HL-60/S4 treated with retinoic acid at 250 ng/mL for 4 days and 3 days (cell line): ENCODE measurements at regions not wholly inside any gene's neighbourhood (a gene's known extent, or its start where the extent isn't known, plus 50 kb on each side); places are given as distances from the start of the nearest gene placed in this dataset.

ENCODE experiments used
- in situ Hi-C: fragments of 300-500 bp; cut with MboI; formaldehyde crosslinking; loops from 2 replicates; pipeline ENCODE4 v1.7.0; 2022; ENCODE audit warnings: low sequenced_read_pairs

DNA sequence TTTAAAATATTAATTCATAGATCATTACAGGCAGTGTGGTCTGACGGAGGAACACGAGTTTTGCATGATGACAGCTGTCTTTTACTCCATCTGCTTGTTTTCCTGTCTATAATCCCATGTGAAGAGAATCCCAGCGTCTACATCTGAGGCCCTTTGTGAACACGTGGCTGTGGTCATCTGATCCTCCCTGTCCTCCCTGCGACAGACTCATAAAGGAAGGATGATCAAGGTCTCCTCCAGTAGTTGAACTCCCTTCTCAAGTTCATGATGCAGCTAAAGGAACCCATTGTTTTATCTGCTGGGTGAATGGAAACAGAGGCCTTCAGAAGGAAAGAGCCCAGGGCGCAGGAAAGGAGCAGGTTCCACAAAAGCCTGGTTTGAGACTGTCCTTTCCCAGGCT lies 435.8 kb upstream of the JARID2 start:
- in situ Hi-C loops: no loop called here

DNA sequence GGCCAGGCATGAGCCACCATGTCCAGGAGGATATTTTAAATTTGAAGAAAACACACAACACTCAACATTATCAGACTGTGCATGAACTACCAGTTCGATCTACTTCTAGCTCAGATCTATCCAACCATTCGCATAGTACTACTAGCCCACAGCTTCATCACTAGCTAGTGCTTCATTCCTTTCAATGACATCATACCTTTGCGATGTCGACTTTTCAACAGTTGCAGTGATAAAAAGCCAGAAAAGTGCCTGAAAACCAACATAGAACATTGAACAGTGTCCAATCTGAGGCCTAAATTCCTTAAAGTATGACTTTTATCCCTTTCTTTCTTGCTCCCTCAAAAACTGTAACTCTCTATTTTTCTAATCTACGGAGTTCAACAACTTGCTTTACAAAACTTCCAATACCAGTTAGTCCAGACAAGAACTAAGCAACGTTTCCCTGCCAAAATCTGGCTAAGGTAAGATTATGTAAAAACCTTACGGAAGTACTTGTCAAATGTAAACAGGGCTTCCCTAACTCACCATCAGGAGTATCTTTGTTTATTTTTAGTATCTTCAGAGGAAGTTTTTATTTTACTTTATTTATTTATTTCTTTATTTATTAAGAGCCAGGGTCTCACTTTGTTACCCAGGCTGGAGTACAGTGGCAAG lies 434.0 kb upstream of the JARID2 start:
- in situ Hi-C loops: no loop called here

DNA sequence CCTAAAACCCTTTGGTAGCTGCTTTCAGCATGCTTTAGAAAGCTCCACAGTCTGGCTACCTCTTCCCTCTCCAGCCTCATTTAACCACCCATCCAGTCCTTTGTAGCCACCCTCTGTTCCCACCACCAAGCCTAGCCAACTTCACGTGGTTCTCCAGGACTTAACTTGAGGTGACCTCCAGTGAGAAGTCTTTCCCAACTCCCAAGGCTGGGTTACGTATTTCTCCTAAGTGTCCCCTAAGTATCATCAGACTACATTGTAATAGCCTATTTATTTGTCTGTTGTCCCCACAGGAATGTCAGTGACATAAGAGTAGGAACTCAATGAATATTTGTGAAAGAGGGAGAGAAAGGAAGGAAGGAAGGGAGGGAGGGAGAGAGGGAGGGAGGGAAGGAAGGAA lies 431.9 kb upstream of the JARID2 start:
- in situ Hi-C loops: no loop called here

DNA sequence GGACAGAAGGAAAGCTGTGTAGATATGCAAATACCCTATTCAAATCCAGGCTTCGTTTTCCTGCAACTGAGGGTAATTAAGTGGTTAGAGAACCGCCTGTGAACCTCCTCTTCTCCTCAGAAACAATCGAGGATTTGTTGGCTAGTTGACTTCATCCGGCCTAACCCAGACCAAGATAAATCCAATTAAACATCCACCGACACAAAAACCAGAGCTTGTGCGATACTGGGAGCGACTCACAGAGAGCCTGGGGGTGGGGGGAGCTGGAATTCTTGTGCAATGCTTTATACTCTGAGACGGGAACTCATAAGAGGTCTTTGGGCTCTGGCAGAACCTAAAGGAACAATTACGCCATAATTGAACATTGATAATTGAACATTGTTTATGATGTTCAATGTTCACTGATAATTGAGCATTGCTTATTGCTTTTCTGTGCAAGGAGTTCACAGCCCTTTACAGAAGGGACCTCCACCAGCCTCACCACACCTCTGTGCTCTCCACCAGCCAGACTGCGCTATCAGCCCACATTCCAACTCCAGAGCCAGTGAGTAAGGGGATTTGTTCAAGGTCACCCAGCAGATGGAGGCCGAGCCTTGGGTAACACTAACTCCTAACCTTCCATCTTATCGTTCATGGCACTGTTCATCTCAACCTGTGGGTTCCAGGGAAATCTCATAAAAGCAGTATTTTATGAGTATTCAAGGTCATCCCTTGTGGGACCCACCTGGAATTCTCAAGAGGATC lies 429.6 kb upstream of the JARID2 start:
- in situ Hi-C loops: no loop called here

DNA sequence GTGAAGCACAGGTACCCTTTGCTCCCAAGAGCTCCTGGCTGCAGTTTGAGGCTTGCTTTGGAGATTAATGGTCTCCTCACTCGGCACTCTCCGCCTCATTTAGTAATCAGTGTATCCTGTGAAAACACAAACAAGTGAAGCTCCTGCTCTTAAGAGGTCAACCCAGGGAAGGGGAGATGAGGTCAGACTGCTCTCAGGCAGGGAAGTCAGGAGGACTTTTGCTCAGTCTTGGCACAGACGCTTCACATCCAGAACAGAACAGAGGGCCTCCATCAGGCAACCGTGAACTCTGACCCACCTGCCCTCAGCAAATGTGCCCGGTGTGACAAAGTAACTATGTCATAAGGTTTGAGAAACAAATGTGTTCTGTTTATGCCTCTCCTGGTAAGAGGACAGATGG lies 428.8 kb upstream of the JARID2 start:
- in situ Hi-C loops: no loop called here

DNA sequence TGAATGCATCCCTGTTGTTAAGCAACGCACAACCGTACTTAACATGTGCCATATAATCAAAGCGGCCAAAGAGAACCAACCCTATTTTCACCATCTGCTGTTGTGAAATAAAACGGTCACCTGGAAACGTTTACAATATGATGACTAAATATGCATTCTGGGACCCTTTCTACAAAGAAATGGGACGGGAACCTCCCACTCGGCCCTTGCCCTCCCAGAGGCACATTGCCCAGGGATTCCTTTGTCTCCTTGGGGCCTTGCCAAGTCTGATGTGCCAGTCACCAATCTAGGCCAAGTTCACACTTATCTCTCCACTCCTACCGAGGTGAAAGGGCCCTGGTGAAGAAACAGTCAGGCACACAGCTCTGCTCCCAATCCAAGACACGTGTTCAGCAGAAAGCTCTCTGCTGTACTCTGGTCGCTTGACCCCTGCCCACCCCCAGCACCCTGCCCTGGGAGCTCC lies 427.4 kb upstream of the JARID2 start:
- in situ Hi-C loops: no loop called here

DNA sequence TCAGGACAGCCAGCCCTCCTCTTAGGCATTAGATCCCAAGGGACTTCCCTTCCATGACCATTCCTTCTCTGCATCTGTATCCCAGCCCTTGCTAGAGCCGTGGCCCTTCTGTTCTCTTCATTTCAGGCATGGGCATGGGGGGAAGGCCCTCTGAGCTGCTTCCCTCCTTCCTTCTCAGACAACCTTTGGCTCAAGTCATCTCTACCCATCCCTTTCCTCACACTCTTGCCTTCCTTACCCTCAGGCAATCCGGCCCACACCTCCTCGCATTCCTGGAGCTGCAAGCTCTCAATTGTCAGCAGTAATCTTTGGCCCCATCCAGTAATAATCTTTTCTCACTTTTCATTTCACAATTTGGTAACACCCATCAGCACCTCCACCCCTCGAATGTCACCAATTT lies 426.9 kb upstream of the JARID2 start:
- in situ Hi-C loops: no loop called here

DNA sequence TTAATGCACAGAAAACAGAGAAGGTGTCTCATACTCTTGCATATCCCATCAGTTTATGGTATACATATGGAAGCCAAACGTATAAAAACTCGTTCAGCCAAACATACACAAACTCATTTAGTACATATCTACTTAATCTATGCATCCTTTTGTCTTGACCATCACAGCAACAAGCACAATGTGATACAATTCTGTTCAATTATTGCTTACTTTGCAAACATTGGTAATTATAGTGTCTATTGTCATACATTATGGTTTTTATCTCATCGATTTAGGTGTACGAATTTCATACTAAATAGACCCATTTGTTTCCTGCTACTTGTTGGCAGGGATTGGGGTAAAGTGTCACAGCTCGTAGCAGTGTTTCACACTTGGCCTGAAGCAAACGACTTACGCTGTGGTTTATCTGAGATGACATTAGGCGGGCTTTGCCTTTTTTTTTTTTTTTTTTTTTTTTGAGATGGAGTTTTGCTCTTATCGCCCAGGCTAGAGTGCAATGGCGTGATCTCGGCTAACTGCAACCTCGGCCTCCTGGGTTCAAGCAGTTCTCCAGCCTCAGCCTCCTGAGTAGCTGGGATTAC lies 425.9 kb upstream of the JARID2 start:
- in situ Hi-C loops: no loop called here

DNA sequence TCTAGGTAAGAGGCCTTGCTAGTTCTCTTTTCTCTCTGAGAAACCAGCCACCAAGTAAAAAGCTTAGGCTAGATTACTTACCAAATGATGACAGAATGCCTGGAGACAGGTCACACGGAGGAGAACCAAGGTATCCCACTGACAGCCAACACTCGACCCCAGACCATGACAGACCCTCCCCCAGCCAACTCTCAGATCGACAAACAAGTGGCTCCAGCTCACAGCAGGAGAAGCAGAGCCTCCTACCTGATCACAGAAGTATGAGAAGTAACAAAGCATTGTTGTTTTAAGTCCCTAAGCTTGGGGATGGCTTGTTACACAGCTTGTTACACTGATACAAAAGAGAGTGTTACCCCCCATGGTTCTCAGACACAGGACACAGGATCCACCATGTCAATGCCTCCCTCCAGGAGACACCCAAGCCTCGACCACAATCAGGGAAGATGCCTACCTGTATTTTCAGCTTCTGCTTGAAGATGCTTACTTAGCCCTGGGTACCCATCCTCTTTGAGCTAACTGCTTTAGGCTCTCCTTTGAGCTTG lies 423.8 kb upstream of the JARID2 start:
- in situ Hi-C loops: no loop called here

DNA sequence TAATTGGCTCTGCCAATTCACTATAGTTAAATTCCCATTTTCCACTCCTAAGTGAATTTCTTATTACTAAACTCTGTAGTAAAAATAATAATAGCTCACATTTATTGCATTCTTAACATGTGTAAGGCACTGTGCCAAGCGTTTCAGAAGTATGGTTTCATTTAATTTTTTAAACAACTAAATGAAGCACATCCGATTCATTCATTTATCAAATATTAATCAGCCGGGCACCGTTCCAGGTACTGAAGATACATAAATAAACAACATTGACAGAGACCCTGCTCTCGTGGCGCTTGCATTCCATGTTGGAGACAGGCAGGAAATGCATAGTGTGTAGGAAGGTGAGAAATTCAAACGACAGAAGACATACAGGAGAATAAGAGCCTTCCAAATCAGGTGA lies 423.2 kb upstream of the JARID2 start:
- in situ Hi-C loops: no loop called here

DNA sequence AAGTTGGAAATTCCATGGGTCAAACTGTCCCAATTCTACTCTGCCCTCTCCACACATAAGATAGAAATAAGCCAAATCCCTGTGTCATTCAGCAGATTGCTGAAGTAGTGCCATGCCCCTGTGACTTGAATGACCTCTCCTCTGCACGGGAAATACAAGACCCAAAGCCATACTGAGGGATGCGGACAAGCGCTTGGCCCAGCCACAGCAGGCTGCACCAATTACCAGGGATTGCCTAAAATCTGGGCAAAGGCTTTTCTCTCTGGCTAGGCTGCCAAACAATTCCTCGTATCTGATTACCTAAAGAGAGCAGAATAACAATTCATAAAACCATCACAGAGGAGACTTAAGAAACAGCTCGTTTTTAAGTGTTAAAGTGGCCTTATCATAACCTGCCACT lies 421.8 kb upstream of the JARID2 start:
- in situ Hi-C loops: no loop called here

DNA sequence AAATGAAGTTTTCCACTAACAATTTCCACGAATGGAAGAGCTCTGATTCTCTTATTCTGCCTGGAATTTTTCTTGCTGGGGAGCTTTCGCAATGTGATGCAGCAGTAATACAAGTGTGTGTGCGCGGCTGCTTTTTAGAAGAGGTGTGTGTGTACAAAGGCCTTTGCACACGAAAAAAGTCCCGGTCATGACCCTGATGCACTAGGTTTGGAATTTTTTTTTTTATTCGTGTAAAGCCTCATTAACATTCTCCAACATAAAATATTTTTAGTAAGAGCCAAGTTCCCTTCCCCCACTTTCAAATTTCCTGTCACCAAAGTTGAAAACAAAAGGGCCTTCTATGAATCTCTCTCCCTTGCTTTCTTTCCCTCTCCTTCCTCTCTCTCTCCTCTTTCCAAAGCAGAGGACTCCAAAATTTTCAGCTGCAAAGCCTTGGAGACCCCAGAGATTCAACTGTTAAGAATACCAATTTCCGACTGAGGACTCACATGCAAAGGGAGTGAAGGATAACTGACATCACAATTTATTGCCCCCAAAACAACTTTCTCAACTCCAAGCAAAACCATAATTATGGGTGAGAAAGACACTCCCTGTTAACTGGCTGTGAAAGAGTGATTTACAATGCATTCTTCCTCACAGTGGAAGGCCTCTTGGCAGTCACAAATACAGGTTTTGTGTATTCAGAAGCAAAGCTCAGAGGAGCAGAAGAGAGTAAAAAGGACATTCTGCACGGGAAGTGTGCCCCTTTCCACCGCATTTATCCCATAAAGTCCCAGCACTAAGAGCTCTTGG lies 421.2 kb upstream of the JARID2 start:
- in situ Hi-C loops: no loop called here

DNA sequence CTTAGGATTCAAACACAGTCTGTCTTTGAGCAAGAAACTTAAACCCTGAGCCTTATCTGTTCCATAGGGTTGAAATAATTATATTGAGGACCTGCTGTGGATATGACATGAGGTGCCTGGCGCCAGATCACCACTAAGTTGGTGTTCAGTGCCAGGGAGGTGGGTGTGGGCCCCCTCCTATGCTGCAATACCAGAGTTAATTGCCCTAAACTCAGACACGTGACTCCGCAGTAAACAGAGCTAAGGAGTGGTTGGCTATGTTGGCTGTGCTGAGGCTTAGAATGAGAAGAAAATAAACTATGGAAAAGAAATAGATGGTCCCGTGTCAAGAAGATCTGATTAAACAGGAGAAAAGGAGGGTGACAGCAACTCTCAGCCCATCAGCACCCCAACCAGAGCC lies 419.4 kb upstream of the JARID2 start:
- in situ Hi-C loops: no loop called here

DNA sequence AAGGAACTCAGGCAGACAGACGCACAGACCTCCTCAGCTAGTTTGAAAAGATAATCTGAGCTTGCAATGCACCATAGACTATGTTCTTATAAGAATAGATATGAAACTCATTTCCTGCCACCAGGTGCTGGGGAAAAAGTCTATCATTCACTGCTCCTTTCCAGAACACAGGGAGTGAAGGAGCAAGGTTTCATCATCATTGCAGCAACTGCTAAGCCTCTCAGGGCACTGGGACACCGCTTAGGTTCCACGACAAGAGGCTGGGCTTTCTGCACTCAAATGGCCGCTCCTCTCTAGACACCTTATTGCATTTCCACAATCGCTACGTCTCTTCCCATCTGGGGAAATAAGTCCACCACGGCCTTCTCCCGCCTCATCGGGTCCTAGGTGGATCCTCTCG lies 418.5 kb upstream of the JARID2 start:
- in situ Hi-C loops: no loop called here

DNA sequence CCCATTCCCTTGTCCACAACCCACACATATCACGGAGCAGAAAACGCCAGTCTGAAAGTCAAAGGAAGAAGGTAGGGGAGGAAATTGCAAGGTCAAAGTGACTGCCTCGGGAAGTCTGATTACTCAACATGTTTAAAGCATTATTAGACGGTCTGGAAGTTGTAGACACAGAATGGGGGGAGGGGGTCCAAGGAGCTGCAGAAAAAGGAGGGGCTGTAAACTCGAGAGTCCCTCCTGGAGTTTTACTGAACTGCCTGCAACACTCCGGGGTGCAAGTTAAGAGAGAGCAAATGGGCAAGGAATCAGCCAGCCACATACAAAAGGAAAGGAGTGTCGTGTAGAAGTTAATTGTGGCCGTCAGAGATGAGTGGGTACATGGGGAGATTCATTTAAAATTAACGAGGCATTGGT lies 417.7 kb upstream of the JARID2 start:
- in situ Hi-C loops: no loop called here

DNA sequence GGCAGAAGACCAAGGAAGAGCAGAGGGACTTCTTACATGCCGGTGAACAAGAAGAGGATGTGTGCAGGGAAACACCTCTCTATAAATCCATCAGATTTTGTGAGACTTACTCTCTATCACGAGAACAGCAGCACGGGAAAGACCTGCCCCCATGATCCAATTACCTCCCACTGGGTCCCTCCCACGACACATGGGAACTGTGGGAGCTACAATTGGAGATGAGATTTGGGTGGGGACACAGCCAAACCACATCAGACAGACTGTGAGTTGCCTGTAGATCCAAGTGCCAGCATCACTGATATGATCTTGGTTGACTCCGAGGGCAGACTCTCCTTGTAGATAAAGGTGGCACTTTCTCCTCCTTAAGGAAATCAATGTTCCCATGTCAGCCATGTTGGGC lies 414.8 kb upstream of the JARID2 start:
- in situ Hi-C loops: no loop called here

DNA sequence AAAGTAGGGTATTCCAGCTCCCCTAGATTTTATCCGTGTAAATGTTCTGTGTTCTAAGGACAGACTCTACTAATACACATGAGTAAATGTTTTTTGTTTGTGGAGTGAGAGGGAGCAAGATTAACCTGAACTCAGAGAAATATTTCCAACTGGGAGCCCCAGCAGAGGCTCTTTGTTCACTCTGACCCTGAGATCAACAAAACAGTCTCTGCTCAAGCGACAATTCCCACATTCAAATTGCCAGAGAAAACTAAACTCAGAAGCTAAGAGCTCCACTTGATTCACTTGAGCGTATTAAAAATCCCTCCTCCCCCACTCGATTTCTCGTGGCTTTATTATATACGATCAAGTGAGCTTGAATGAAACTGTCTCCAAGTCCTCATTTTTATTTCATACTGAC lies 413.9 kb upstream of the JARID2 start:
- in situ Hi-C loops: no loop called here

DNA sequence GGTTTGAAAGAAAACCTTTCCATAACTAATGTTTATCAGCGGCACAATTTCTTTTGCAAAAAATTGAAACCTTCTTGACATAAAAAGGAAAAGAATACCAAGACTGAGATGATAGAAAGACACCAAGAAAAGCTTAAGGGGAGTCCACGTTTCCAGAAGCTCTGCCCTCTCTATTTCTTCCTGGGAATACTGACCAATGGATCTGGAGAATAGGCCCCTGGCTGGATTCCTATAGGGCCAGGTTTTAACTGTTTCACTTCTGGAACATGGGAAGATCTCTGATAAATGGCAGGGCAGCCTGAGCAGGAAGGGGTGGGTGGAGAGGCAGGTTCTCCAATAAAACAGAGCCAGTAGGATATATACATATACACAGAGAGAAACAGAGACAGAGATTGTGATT lies 413.4 kb upstream of the JARID2 start:
- in situ Hi-C loops: no loop called here

DNA sequence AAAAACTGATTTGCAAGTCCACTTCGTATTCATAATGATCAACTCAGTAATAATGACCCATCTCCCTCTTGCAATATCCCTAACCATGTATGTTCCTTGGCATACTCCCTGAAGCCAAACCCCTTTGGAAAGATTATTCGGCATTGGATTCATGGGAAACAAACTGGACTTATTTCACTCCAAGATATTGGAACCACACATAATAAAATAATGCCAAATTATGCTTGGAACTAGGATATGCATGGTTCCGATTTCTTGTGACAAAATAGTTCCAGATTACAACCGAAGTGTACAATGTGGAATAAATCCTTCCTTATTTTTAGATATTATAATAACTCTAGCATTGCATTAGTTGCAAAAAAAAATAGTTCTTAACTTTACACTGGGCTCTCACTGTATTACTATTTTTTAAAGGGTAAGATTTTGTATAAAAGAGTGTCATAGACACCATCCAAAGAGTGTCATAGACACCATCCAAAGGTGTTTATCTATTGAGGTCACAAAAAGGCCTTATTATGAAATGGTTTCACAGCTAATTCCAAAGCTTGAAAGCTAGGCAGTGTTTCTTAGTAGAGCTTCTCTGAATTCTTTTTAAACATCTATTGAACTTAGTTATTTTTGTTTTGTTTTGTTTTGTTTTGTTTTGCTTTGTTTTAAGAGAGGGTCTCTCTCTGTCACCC lies 410.9 kb upstream of the JARID2 start:
- in situ Hi-C loops: no loop called here

DNA sequence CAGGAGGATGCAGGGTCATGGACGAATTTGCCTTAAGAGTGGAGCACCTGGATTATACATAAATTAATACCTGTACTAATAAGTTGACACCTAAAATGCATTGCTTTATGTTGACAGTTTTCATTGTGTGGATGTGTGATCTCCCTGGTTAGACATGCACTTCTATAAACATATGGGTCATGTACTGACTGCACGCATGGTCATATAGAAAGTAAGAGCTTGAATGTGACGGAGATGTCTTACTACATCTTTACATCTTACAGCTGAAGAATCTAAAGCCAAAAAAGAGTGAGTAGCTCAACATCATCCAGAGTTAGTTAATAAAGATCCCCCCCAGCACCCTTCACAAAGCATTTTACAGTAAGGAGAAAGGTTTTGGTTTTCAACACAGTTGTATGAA lies 408.4 kb upstream of the JARID2 start:
- in situ Hi-C loops: no loop called here

DNA sequence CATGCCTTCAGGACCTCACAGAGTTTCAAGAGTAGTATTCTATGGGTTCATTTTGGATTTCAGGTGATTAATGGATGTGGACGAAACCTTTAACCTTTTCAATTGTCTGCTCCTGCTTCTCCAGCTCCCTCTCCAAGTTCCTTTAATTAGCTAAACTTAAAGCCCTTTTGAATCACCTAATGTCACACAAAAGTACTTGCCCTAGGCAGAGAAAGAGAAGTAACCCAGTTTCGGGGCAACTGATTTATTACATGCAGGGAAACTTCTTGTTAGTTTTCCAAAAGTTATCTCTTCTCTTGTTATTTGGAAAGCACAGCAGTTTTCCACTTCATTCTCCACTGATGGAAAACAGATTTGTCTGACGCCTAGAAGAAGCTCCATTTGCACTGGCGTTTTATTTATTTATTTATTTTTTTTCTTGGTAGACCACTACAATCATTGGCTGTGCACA lies 407.7 kb upstream of the JARID2 start:
- in situ Hi-C loops: no loop called here
